ENCODE measurements at regions not wholly inside any gene's neighbourhood (a gene's known extent, or its start where the extent isn't known, plus 50 kb on each side); places are given as distances from the start of the nearest gene placed in this dataset.

- TF ChIP-seq EP300 (IDR thresholded peaks at IDR 0.05): no peak
- no peak for TF ChIP-seq POLR2A (IDR thresholded peaks at IDR 0.05)
These were observed 353.1 kb downstream of the UQCRFS1 start for GRCh38 chr19:28859811-28860210.
